ENCODE measurements at regions not wholly inside any gene's neighbourhood (a gene's known extent, or its start where the extent isn't known, plus 50 kb on each side); places are given as distances from the start of the nearest gene placed in this dataset.

GRCh38 chr9:108271646-108272348, 584.0 kb downstream of the ACTL7B start:
- CTCF ChIA-PET (ENCODE audit: low intra/inter-chr PET ratio, low total read pairs) = no interaction called here
- H3K4me3 ChIP-seq (replicated peaks in 1 of 3; ENCODE audit: insufficient read depth in 1 of 3, low read depth in 2 of 3, low read length in 3 of 3) = no peak overlapping the region
- H2AFZ ChIP-seq (ENCODE audit: low read length) = no peak overlapping the region
- no peaks in the 10 kb centered on the region for H3K36me3 ChIP-seq (replicated peaks in 1 of 2; ENCODE audit: control insufficient read depth in 1 of 2, insufficient read depth in 2 of 2, low read length in 2 of 2)
- in situ Hi-C loops (cut with HindIII; ENCODE audit: extremely low pct_ligation_motif_present, low pct_unique_long_range_greater_than_20kb) = loop anchor here (5.0 to 10.0 kb wide), 2 partner anchors 797 to 849 kb away; no protein-coding TSS in a partner anchor
- no peaks in the 10 kb centered on the region for H3K79me2 ChIP-seq (ENCODE audit: insufficient read depth, low read length)
- H3K9me3 ChIP-seq (ENCODE audit: low read length) = no peaks in the 10 kb centered on the region
- POLR2A ChIA-PET = no interaction called here
- DNase-seq (ENCODE audit: low spot score) = peak; percentile 29
- BruUV-seq (replicated peaks) = no TSS peak
- intact Hi-C loops (cut with micrococcal nuclease; ENCODE audit: unreplicated experiment) = no loop called here
- peak; percentile 69 for ATAC-seq
- no peaks in the 10 kb centered on the region for H3K27me3 ChIP-seq (ENCODE audit: control insufficient read depth in 1 of 2, insufficient read depth in 2 of 2, low read length in 2 of 2)
- WGBS (ENCODE audit: low lambda C conversion rate) = 25% methylated on average over 5 of the region's 5 CpGs
- H3K4me2 ChIP-seq (ENCODE audit: low read depth, low read length) = peak overlapping the region; percentile 41
- H3K27ac ChIP-seq (ENCODE audit: extremely low read length, insufficient read depth, low read length) = no peak overlapping the region
- H3K4me1 ChIP-seq (ENCODE audit: insufficient read depth, low read length) = peaks cover 10% of the 10 kb centered on the region
- H3K9ac ChIP-seq (ENCODE audit: insufficient read depth, low read depth, low read length) = no peak overlapping the region
- H4K20me1 ChIP-seq (ENCODE audit: insufficient read depth, low read length) = no peaks in the 10 kb centered on the region
- FAIRE-seq = no peak
- TF ChIP-seq FOXA1 (IDR thresholded peaks at IDR 0.05) = no peak
- peak; percentile 45; the same call in 1 of the 2 replicates for TF ChIP-seq FOXA1 (CRISPR knock-in tag; IDR thresholded peaks at IDR 0.05)
- no peak for TF ChIP-seq NKX3-1 (CRISPR knock-in tag; IDR thresholded peaks at IDR 0.05)
- TF ChIP-seq SKIL (CRISPR knock-in tag; IDR thresholded peaks at IDR 0.05; ENCODE audit: borderline replicate concordance) = no peak
- 0 out of 2 replicates have a peak, but pooled peaks have one; percentile 19 for TF ChIP-seq PATZ1 (CRISPR knock-in tag; IDR thresholded peaks at IDR 0.05)
- TF ChIP-seq PTBP1 (IDR thresholded peaks at IDR 0.05; ENCODE audit: low read depth, low read length, poor library complexity, severe bottlenecking) = no peak
- no peak for TF ChIP-seq FOXP1 (IDR thresholded peaks at IDR 0.05)
- peak; percentile 53 for TF ChIP-seq FOXP1 (CRISPR knock-in tag; IDR thresholded peaks at IDR 0.05)
- no peak for TF ChIP-seq ELF4 (CRISPR knock-in tag; IDR thresholded peaks at IDR 0.05; ENCODE audit: borderline replicate concordance)
- TF ChIP-seq NFYB (CRISPR knock-in tag; IDR thresholded peaks at IDR 0.05) = no peak
- TF ChIP-seq TFAP4 (IDR thresholded peaks at IDR 0.05; ENCODE audit: borderline replicate concordance, low read depth) = peak; percentile 58; the same call in 1 of the 2 replicates
- peak; percentile 32; the same call in 1 of the 2 replicates for TF ChIP-seq PITX1 (CRISPR knock-in tag; IDR thresholded peaks at IDR 0.05)
- no peak for TF ChIP-seq ZBTB25 (CRISPR knock-in tag; IDR thresholded peaks at IDR 0.05)
- no peak for TF ChIP-seq NFKB2 (CRISPR knock-in tag; IDR thresholded peaks at IDR 0.05; ENCODE audit: borderline replicate concordance)
- no peak for TF ChIP-seq ZNF350 (CRISPR knock-in tag; IDR thresholded peaks at IDR 0.05; ENCODE audit: borderline replicate concordance, low read depth)
- TF ChIP-seq ZSCAN5A (CRISPR knock-in tag; IDR thresholded peaks at IDR 0.05; ENCODE audit: borderline replicate concordance) = no peak
- no peak for TF ChIP-seq ZNF431 (CRISPR knock-in tag; IDR thresholded peaks at IDR 0.05; ENCODE audit: borderline replicate concordance, low read depth)
- TF ChIP-seq RAD21 (CRISPR knock-in tag; IDR thresholded peaks at IDR 0.05) = no peak

All from HepG2 (cell line).